Stimulated activated CD8-positive, alpha-beta memory T cell treated with anti-CD3 and anti-CD28 coated beads, Interleukin-7, amount 100 ng/mL, for 1 hour (primary cell): ENCODE measurements at regions not wholly inside any gene's neighbourhood (a gene's known extent, or its start where the extent isn't known, plus 50 kb on each side); places are given as distances from the start of the nearest gene placed in this dataset.
"Not testable (repeated sequence)": the region's sequence is repeated elsewhere in the genome, so short reads cannot be mapped to it uniquely, and the experiment has no call there.

Source experiments
- DNase-seq, 2 donors: peaks; one replicate each; pipeline ENCODE4 v3.0.0-alpha.2; 2020; ENCODE audit warnings: low read depth in 2 of 2

- no peak for DNase-seq
Observed at GRCh38 chr6:20263059-20263458, 50.8 kb upstream of the MBOAT1 start.

- DNase-seq = no peak
Observed at GRCh38 chr6:20265842-20266241, 53.6 kb upstream of the MBOAT1 start.

GRCh38 chr6:20266851-20267608, 54.8 kb upstream of the MBOAT1 start:
- DNase-seq = no peak

- DNase-seq = no peak
Observed at GRCh38 chr6:20269181-20269580, 56.9 kb upstream of the MBOAT1 start.

- no peak for DNase-seq
Observed at GRCh38 chr6:20271818-20272217, 59.5 kb upstream of the MBOAT1 start.

GRCh38 chr6:20274137-20274536, 61.9 kb upstream of the MBOAT1 start:
- no peak for DNase-seq

- DNase-seq = not testable (repeated sequence)
Observed at GRCh38 chr6:20275837-20276236, 63.6 kb upstream of the MBOAT1 start.

GRCh38 chr6:20277724-20278123, 65.5 kb upstream of the MBOAT1 start:
- not testable (repeated sequence) for DNase-seq

- DNase-seq = no peak
Observed at GRCh38 chr6:20279051-20279450, 66.8 kb upstream of the MBOAT1 start.

- DNase-seq = no peak
Observed at GRCh38 chr6:20279608-20280287, 67.5 kb upstream of the MBOAT1 start.

GRCh38 chr6:20280288-20280621, 68.0 kb upstream of the MBOAT1 start:
- DNase-seq = no peak

GRCh38 chr6:20284672-20285071, 72.4 kb upstream of the MBOAT1 start:
- DNase-seq = no peak

GRCh38 chr6:20286968-20287565, 74.8 kb upstream of the MBOAT1 start:
- DNase-seq = no peak

GRCh38 chr6:20291764-20292580, 79.7 kb upstream of the MBOAT1 start:
- peak; percentile 50 to 64 for DNase-seq

GRCh38 chr6:20292905-20293304, 80.6 kb upstream of the MBOAT1 start:
- DNase-seq = no peak

GRCh38 chr6:20301256-20301655, 89.0 kb upstream of the MBOAT1 start:
- no peak for DNase-seq

- DNase-seq = no peak
Observed at GRCh38 chr6:20302168-20302567, 89.9 kb upstream of the MBOAT1 start.

GRCh38 chr6:20302702-20303251, 90.5 kb upstream of the MBOAT1 start:
- no peak for DNase-seq

- DNase-seq = no peak
Observed at GRCh38 chr6:20306491-20306890, 94.2 kb upstream of the MBOAT1 start.

- DNase-seq = no peak
Observed at GRCh38 chr6:20309186-20309585, 92.5 kb upstream of the E2F3 start.

GRCh38 chr6:20310185-20310584, 91.5 kb upstream of the E2F3 start:
- DNase-seq = no peak

- no peak for DNase-seq
Observed at GRCh38 chr6:20312606-20313005, 89.1 kb upstream of the E2F3 start.
